ENCODE measurements at regions not wholly inside any gene's neighbourhood (a gene's known extent, or its start where the extent isn't known, plus 50 kb on each side); places are given as distances from the start of the nearest gene placed in this dataset.

DNA sequence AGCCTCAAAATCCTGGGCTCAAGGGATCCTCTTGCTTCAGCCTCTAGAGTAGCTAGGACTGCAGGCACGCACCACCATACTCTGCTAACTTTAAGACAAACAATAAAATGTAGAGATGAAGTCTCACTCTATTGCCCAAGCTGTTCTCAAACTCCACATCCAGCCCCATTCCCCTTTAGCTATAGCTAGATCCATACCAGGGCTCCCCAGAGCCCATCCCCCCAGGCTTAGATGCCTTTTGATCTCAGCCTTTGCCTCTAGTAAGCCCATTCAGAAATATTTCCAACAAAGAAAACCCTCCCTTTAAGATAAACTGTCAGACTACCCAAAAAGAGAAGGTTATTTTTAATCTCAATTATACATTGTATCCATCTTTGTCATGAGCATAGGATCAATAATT is 325.4 kb downstream of the CHRM3 start:
- TF ChIP-seq, protein P1, sequence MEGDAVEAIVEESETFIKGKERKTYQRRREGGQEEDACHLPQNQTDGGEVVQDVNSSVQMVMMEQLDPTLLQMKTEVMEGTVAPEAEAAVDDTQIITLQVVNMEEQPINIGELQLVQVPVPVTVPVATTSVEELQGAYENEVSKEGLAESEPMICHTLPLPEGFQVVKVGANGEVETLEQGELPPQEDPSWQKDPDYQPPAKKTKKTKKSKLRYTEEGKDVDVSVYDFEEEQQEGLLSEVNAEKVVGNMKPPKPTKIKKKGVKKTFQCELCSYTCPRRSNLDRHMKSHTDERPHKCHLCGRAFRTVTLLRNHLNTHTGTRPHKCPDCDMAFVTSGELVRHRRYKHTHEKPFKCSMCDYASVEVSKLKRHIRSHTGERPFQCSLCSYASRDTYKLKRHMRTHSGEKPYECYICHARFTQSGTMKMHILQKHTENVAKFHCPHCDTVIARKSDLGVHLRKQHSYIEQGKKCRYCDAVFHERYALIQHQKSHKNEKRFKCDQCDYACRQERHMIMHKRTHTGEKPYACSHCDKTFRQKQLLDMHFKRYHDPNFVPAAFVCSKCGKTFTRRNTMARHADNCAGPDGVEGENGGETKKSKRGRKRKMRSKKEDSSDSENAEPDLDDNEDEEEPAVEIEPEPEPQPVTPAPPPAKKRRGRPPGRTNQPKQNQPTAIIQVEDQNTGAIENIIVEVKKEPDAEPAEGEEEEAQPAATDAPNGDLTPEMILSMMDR (IDR thresholded peaks at IDR 0.05), result no peak
- TF ChIP-seq POLR2A (IDR thresholded peaks at IDR 0.05), result no peak
- TF ChIP-seq POLR2AphosphoS5 (IDR thresholded peaks at IDR 0.05), result no peak
